Smooth muscle cell (in vitro differentiated cells): ENCODE measurements at regions not wholly inside any gene's neighbourhood (a gene's known extent, or its start where the extent isn't known, plus 50 kb on each side); places are given as distances from the start of the nearest gene placed in this dataset.

Experiments used
- DNase-seq: peaks from one replicate; lab custom pipeline; 2025; ENCODE audit not compliant: unreplicated experiment; lab: John Stamatoyannopoulos, UW
- H2AFZ ChIP-seq: fragments of 200-600 bp; sonication (generic); 2 replicates; pipeline ENCODE4 v1.6.0; 2016; ENCODE audit warnings: antibody characterized with exemption, low read depth, mild to moderate bottlenecking
- H3F3A ChIP-seq: fragments of 200-600 bp; sonication (generic); 2 replicates; pipeline ENCODE4 v1.6.0; 2017; ENCODE audit warnings: antibody characterized with exemption, low read depth
- H3K27ac ChIP-seq: fragments of 200-600 bp; sonication (generic); 2 replicates; pipeline ENCODE4 v1.5.1; 2016; ENCODE audit warnings: low read depth, mild to moderate bottlenecking
- H3K27me3 ChIP-seq: fragments of 200-600 bp; sonication (generic); 2 replicates; pipeline ENCODE4 v1.6.1; 2016; ENCODE audit warnings: low read depth, mild to moderate bottlenecking
- H3K36me3 ChIP-seq: fragments of 200-600 bp; sonication (generic); 2 replicates; pipeline ENCODE4 v1.5.1; 2016; ENCODE audit warnings: low read depth
- H3K4me1 ChIP-seq: fragments of 200-600 bp; sonication (generic); 2 replicates; pipeline ENCODE4 v1.5.1; 2016; ENCODE audit warnings: low read depth
- H3K4me2 ChIP-seq: fragments of 200-600 bp; sonication (generic); 2 replicates; pipeline ENCODE4 v1.6.0; 2016; ENCODE audit warnings: mild to moderate bottlenecking
- H3K4me3 ChIP-seq: fragments of 200-600 bp; sonication (generic); 2 replicates; pipeline ENCODE4 v1.5.1; 2016; ENCODE audit warnings: mild to moderate bottlenecking
- H3K79me2 ChIP-seq: fragments of 200-600 bp; sonication (generic); 2 replicates; pipeline ENCODE4 v1.6.0; 2016; ENCODE audit warnings: low read depth, mild to moderate bottlenecking
- H3K9ac ChIP-seq: fragments of 200-600 bp; sonication (generic); 2 replicates; pipeline ENCODE4 v1.6.0; 2016; ENCODE audit warnings: low read depth
- H3K9me3 ChIP-seq: fragments of 200-600 bp; sonication (generic); replicated peaks from 2 replicates; pipeline ENCODE4 v1.5.1; 2016; ENCODE audit warnings: low read depth
- H4K20me1 ChIP-seq: fragments of 200-600 bp; sonication (generic); 2 replicates; pipeline ENCODE4 v1.6.0; 2016; ENCODE audit warnings: low read depth
- CTCF ChIP-seq: fragments of 200-600 bp; sonication (generic); IDR thresholded peaks from 2 replicates; pipeline ENCODE4 v1.5.1; 2017; ENCODE audit warnings: borderline replicate concordance, mild to moderate bottlenecking, antibody characterized with exemption; ENCODE audit not compliant: insufficient read depth, poor library complexity, severe bottlenecking
- WGBS: methylation state at CpG from one replicate; pipeline ENCODE4 v1.1.7; 2016; ENCODE audit warnings: low lambda C conversion rate; 5-methylcytosine and 5-hydroxymethylcytosine counted together

DNA sequence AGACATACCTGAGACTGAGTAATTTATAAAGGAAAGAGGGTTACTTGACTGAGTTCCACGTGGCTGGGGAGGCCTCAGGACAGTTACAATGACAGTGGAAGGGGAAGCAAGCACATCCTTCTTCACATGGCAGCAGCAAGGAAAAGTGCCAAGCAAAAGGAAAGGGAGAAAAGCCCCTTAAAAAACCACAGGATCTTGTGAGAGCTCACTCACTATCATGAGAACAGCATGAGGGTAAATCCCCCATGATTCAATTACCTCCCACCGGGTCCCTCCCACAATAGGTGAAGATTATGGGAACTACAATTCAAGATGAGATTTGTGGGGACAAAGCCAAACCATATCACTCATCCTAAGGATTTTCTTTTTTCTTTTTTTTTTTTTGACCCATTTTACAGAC is 177.8 kb upstream of the EEA1 start:
- peak overlapping the region; percentile 78 for H3K9ac ChIP-seq
- WGBS = 67% methylated on average over 2 of the region's 2 CpGs
- no peaks in the 10 kb centered on the region for H3K79me2 ChIP-seq

DNA sequence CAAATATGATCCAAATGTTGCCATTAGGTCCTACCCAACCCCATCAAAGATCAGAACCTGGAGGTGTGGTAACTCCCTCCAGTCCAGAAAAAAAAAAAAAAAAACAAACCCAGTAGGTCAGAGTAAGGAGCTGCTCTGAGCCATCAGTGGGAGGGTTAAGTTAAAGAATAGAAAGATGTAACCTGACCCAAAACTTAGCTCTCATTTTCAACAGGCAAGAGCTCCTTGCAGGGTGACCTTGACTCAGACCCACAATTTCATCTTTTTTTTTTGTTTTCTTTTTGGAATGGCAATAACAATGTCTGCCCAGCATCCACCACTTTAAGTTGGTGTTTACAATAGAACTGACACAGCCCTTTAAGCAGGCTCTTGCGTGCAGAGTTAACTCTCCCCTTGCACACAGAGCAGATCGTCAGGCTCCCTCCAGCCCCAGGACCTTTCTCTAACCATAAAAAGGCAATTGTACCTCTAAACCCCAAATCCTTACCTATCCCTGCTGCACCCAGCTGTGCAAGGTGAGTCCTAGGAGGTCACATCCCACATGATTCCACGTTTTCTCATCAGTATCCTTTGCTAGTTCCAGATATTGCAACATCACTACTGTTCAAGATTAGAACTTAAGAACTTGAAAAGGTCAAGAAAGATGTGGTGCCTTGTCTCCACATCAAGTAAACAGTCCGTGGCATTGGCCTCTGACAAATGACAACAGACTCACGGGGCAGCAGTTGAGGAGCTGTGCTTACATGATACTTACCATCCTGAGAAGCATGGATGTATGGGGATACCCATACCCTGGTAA is 178.6 kb upstream of the EEA1 start:
- Histone ChIP-seq H4K20me1 (no peaks in the 10 kb centered on the region), H3K4me3 (no peak overlapping the region), H3K9ac (peak overlapping the region; percentile 78), H3K79me2 (no peaks in the 10 kb centered on the region), H3K36me3 (no peaks in the 10 kb centered on the region), H3K27me3 (no peaks in the 10 kb centered on the region), H3K4me1 (peaks cover 17% of the 10 kb centered on the region), H3F3A (peaks cover 34% of the 10 kb centered on the region), H3K9me3 (no peaks in the 10 kb centered on the region), H3K4me2 (peak overlapping the region; percentile 76), H3K27ac (peak overlapping the region; percentile 97), H2AFZ (no peak overlapping the region)
- no peak for TF ChIP-seq CTCF
- DNase-seq = no peak
- 18% methylated on average over 5 of the region's 5 CpGs for whole genome bisulfite sequencing

More for the DNA sequence above, 177.8 kb upstream of the EEA1 start:
- no peaks in the 10 kb centered on the region for H3K36me3 ChIP-seq
- peak overlapping the region; percentile 76 for H3K4me2 ChIP-seq
- H3K27me3 ChIP-seq = no peaks in the 10 kb centered on the region
- no peaks in the 10 kb centered on the region for H4K20me1 ChIP-seq
- H2AFZ ChIP-seq = peak overlapping the region; percentile 34
- H3K4me1 ChIP-seq = peaks cover 17% of the 10 kb centered on the region
- peak overlapping the region; percentile 97 for H3K27ac ChIP-seq
- no peaks in the 10 kb centered on the region for H3K9me3 ChIP-seq
- no peak for DNase-seq
- H3K4me3 ChIP-seq = no peak overlapping the region
- TF ChIP-seq CTCF = no peak
- peaks cover 34% of the 10 kb centered on the region for H3F3A ChIP-seq

GRCh38 chr12:93108985-93109384 is 179.9 kb upstream of the EEA1 start:
- Histone ChIP-seq H3K9me3 (no peaks in the 10 kb centered on the region), H2AFZ (no peak overlapping the region), H3K4me1 (peaks cover 17% of the 10 kb centered on the region), H3F3A (peaks cover 38% of the 10 kb centered on the region), H3K27me3 (no peaks in the 10 kb centered on the region), H3K79me2 (no peaks in the 10 kb centered on the region), H3K36me3 (no peaks in the 10 kb centered on the region), H3K4me2 (peak overlapping the region; percentile 76), H4K20me1 (no peaks in the 10 kb centered on the region), H3K4me3 (no peak overlapping the region), H3K9ac (peak overlapping the region; percentile 78), H3K27ac (peak overlapping the region; percentile 97)
- no peak for DNase-seq
- WGBS = 8% methylated on average over 3 of the region's 3 CpGs
- TF ChIP-seq CTCF = no peak
